DND-41 (cell line): ENCODE measurements at regions not wholly inside any gene's neighbourhood (a gene's known extent, or its start where the extent isn't known, plus 50 kb on each side); places are given as distances from the start of the nearest gene placed in this dataset.
A peak's percentile ranks its signal among the peaks of the same experiment; 100 is the strongest.

Source experiments
- ATAC-seq: fragments of 200-7000 bp; cut with Tn5 transposase; 3 replicates; pipeline ENCODE4 v1.9.1; 2021; ENCODE audit warnings: low read depth; ENCODE audit not compliant: insufficient read depth
- DNase-seq: peaks from one replicate; pipeline ENCODE4 v3.0.0-alpha.2; 2020
- H2AFZ ChIP-seq: 2 replicates; pipeline ENCODE4 v1.6.0; 2012; ENCODE audit warnings: low read depth, low read length
- H3K27ac ChIP-seq: 2 replicates; pipeline ENCODE4 v1.5.1; 2012; ENCODE audit warnings: low read length, inconsistent platforms
- H3K27me3 ChIP-seq: fragments of 200-600 bp; sonication (generic); 2 replicates; pipeline ENCODE4 v1.6.0; 2012; ENCODE audit warnings: low read length, mild to moderate bottlenecking, inconsistent platforms; ENCODE audit not compliant: insufficient read depth, poor library complexity
- H3K36me3 ChIP-seq: 2 replicates; pipeline ENCODE4 v1.5.1; 2012; ENCODE audit warnings: low read length, inconsistent platforms; ENCODE audit not compliant: insufficient read depth
- H3K4me1 ChIP-seq: 2 replicates; pipeline ENCODE4 v1.5.1; 2012; ENCODE audit warnings: mild to moderate bottlenecking, low read length; ENCODE audit not compliant: insufficient read depth
- H3K4me2 ChIP-seq: 2 replicates; pipeline ENCODE4 v1.6.0; 2012; ENCODE audit warnings: mild to moderate bottlenecking, moderate library complexity, low read length, inconsistent platforms; ENCODE audit not compliant: insufficient read depth
- H3K4me3 ChIP-seq, 2 experiments: fragments of 200-600 bp in 1 of 2; shearing (Covaris generic) in 1 of 2; 2 replicates each; pipeline ENCODE4 v1.5.1; 2012 to 2016; ENCODE audit warnings: inconsistent platforms in 2 of 2, low read length in 2 of 2, mild to moderate bottlenecking in 2 of 2, low read depth in 1 of 2, moderate library complexity in 1 of 2
- H3K79me2 ChIP-seq: 2 replicates; pipeline ENCODE4 v1.6.0; 2012; ENCODE audit warnings: low read length, inconsistent platforms; ENCODE audit not compliant: insufficient read depth
- H3K9ac ChIP-seq: 2 replicates; pipeline ENCODE4 v1.6.0; 2012; ENCODE audit warnings: low read depth, mild to moderate bottlenecking, inconsistent platforms, low read length, moderate library complexity
- H3K9me3 ChIP-seq: 2 replicates; pipeline ENCODE4 v1.5.1; 2012; ENCODE audit warnings: low read length, moderate library complexity, mild to moderate bottlenecking, inconsistent platforms; ENCODE audit not compliant: insufficient read depth, severe bottlenecking
- H4K20me1 ChIP-seq: 2 replicates; pipeline ENCODE4 v1.6.0; 2012; ENCODE audit warnings: low read length; ENCODE audit not compliant: insufficient read depth
- CTCF ChIP-seq: IDR thresholded peaks from 2 replicates; pipeline ENCODE4 v1.5.1; 2012; ENCODE audit warnings: borderline replicate concordance, low read length, moderate library complexity, mild to moderate bottlenecking; ENCODE audit not compliant: poor library complexity, severe bottlenecking; ENCODE audit errors: extremely low read depth
- EZH2 ChIP-seq: IDR thresholded peaks from 3 replicates; pipeline ENCODE4 v1.6.1; 2012; ENCODE audit warnings: borderline replicate concordance, low read depth, mild to moderate bottlenecking, moderate library complexity, low read length, inconsistent platforms; ENCODE audit not compliant: severe bottlenecking

GRCh38 chr3:27591312-27592210 is 107.4 kb upstream of the SLC4A7 start:
- Histone ChIP-seq H3K4me1 (peaks cover 18% of the 10 kb centered on the region), H3K27ac (peak overlapping the region; percentile 65; the same call in 1 of the 2 replicates), H3K4me2 (no peak overlapping the region), H3K4me3 (no peak overlapping the region), H3K36me3 (no peaks in the 10 kb centered on the region), H4K20me1 (no peaks in the 10 kb centered on the region), H2AFZ (peak overlapping the region; percentile 11), H3K9ac (no peak overlapping the region), H3K27me3 (no peaks in the 10 kb centered on the region), H3K9me3 (no peaks in the 10 kb centered on the region), H3K79me2 (no peaks in the 10 kb centered on the region)
- DNase-seq: peak; percentile 23
- TF ChIP-seq CTCF: no peak
- no peak for TF ChIP-seq EZH2
- peak; percentile 72 for ATAC-seq

DNA sequence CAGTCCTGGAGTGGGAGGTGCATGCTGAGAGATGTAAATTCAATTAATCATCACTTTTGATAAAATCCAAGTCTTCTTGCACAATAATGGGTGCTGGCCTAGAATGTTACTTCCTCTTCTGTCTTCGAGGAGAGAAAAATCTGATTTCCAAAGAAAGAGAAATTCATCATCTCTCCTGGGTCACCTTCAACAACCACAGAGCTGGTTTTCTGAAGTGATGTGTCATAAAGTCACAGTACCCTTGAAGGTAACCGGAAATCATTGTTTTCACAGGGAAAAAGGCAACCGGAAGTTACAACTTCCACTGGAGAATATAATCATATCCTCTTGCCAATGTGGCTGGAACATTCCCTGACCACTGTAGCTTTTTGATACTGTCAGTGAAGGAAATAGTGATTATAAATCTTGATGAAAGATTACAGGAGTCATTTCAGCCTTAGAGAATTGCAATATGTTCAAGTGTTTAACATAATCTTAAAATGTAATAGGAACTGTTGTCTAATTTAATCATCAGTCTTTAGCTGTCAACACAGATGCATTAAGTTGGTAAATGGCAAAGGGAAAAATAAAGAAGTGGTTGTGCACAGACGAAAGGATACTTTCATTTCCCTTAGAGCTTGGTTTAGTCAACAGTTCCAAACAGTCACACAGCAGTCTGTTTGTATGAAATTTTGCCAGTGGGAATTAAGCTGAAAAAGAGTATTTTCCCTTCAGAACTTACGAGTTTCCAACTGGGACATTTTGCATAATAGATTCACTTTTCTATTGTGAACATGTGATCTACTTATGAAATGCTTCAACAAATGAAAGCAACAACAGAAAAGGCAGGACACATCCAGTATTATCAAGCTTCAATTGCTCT is 106.5 kb upstream of the SLC4A7 start:
- Histone ChIP-seq H3K4me2 (no peak overlapping the region), H3K27me3 (no peaks in the 10 kb centered on the region), H3K4me3 (no peak overlapping the region), H3K36me3 (no peaks in the 10 kb centered on the region), H3K27ac (no peak overlapping the region), H4K20me1 (no peaks in the 10 kb centered on the region), H3K9ac (no peak overlapping the region), H2AFZ (peak overlapping the region; percentile 11), H3K79me2 (no peaks in the 10 kb centered on the region), H3K4me1 (peaks cover 18% of the 10 kb centered on the region), H3K9me3 (no peaks in the 10 kb centered on the region)
- ATAC-seq (no peak), DNase-seq (no peak)
- TF ChIP-seq CTCF (no peak), EZH2 (no peak)

DNA sequence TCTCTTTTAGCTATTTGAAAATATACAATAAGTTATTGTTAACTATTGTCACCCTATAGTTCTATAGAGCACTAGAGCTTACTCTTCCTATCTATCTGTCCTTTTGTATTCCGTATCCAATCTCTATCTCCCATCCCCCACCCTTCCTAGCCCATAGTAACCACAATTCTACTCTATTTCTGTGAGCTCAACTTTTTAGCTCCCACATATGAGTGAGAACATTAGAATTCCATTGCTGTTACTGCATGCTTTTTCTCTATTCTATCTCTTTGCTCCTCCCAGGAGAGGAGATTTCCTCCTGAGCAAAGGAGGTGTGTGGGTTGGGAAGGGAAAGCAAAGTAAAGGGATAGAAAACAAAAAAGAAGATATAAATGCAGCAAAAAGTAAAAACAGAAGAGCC is 105.6 kb upstream of the SLC4A7 start:
- Histone ChIP-seq H3K27ac (no peak overlapping the region), H2AFZ (no peak overlapping the region), H3K4me1 (peaks cover 18% of the 10 kb centered on the region), H3K9me3 (no peaks in the 10 kb centered on the region), H3K9ac (no peak overlapping the region), H4K20me1 (no peaks in the 10 kb centered on the region), H3K27me3 (no peaks in the 10 kb centered on the region), H3K4me3 (no peak overlapping the region), H3K36me3 (no peaks in the 10 kb centered on the region), H3K79me2 (no peaks in the 10 kb centered on the region), H3K4me2 (no peak overlapping the region)
- no peak for ATAC-seq
- TF ChIP-seq CTCF (no peak), EZH2 (no peak)
- DNase-seq: no peak
